ENCODE measurements at regions not wholly inside any gene's neighbourhood (a gene's known extent, or its start where the extent isn't known, plus 50 kb on each side); places are given as distances from the start of the nearest gene placed in this dataset.
A peak's percentile ranks its signal among the peaks of the same experiment; 100 is the strongest.
"Not testable (repeated sequence)": the region's sequence is repeated elsewhere in the genome, so short reads cannot be mapped to it uniquely, and the experiment has no call there.

DNA sequence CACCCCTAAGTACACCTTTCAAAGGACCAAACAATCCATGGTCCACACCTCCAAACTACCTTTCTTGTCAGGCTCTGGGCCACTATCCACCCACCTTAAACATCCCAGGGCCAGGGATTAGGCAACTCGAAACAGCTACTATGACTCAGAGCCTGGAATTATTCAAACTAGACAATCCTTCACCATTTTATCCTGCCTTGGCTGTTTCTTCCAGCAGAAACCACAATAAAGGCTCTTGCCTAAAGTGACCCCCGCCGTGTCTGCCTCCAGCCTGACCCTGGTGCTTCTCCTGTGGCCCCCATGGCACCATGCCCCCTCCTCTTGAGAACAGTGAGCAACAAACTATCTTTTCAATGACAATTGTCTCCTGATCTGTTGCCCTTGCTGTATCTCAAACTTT is 195.5 kb downstream of the EPM2A start:
- peak; percentile 26 for DNase-seq

DNA sequence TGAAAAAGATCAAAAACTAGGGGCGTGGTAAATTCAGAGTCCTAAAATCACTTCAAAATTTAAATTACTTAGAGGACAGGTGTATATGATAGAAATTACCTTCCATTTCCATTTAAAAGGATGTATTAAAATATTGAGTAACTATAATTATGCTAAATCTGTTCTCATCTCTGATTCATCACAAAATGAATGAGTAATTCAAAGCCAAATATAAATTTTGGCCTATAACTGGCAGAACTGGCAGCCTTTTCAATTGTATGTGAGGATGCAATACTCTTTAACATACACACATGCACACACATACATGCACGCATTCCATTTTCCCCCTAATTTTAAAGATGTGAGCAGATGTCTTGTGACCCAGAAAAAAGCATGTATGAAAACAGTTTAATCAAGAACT is 194.6 kb downstream of the EPM2A start:
- no peak for DNase-seq

DNA sequence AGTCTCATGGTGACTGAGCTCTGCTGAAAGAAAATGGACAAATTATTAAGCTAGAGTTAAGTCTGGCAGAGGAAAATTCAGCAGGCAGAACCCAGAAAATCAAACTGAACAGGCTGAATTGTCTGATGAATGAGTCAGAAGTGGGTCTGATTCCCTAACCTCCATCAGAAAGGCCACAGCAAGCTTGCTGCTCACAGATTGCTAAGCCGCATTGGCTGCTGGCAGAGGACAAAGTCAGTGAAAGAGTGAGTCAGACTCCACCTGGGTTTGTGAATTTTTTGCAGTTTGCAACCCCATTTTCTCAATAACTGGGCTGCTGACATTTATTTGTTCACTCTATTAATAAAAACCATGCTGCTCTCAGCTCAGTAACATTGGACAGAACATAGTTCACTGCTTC is 191.3 kb downstream of the EPM2A start:
- DNase-seq, result peak; percentile 84

DNA sequence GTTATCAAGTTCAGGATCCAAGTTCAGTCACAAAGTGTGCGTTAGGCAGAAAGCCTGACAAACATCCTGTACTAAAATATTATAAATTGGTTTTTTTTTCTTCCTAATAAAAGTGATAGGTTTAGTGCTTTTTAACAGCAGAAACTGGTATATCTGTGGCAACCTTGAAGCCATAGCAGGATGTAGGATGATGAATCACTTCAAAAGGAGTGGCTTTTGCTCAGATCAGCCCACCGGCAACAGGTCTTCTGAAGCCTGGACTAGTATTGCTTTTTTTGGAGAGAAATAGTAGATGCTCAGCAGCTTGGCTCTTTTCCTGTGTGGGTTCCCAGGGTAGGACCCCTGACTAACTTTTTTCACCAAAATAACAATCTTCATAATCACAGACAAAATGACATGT is 190.8 kb downstream of the EPM2A start:
- peak; percentile 14 for DNase-seq

DNA sequence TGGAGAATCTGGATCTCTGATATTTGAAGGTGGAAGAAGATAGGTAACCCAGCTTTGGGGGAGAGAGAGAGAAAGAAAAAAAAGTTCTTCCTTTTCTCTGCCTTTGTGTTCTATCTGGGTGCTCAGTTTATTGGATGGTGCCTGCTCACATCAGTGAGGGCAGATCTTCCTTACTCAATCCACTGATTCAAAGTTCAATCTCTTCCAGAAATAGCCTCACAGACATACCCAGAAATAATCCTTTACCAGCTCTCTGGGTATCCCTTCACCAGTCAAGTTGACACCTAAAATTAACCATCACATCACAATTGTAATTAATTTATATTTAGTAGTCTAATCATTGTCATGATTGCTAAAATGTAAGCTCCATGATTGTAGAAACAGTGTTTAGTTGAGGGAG is 189.1 kb downstream of the EPM2A start:
- DNase-seq, result no peak

DNA sequence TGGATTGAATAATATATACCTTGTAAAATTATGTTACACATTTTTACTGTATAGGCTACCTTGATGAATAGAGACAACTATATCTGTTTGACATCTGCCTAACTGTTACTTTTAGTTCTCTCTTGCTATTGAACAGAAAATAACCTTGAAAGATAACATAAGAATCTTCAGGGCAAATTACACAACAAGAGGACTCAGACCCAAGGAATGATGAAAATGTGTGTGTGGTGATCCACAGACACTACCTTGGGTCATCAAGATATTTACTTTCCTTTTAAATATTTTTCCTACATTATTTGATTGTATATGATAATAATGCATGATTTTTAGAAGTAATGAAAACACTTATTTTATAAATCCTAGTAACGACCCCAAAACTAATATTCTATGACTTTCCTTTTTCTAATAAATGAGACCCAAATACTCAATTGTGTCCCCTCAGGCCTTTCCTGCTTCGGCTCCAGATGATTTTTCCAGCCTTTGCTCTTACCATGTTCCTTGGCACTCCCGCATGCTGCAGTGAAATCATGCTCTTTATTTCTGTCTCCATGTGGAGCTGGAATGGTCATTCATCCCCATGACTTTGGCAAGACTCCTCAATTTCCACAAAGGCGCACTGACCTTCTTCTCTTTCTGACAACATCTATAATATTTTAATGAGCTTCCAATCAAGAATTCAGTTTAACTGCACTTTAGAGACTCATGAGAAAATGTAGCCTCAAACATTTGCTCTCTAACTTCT is 187.6 kb downstream of the EPM2A start:
- DNase-seq, result peak; percentile 60

DNA sequence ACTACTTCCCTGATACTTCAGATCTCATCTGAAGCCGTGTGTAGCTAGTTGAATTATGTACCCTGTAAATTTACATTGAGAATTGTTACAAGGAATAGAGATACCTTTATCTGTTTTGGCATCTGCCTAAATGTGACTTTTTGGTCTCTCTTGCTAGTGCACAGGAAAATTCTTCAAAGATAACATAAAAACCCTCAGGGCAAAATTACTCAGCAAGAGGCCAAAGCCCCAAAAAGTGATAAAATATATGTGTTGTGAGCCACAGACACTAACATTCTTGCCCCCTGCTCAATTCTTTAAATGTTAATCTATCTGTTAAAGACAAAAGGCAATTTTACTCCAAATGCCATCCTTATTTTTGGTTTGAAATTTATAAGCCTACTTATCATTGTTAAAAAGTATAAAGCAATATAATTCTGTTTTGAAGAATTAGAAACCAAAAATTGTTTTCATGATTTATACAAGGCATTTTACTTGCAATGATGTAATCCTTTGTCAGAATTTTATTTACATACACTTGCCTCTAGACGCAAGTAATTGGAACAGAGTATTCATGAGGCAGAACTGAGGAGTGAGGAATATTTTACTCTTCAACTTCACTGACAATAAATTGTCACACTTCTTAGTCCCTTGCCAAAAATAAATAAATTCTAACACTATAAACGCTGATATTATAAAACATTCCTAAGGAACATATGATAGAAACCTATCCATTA is 186.2 kb downstream of the EPM2A start:
- DNase-seq, result peak; percentile 65

DNA sequence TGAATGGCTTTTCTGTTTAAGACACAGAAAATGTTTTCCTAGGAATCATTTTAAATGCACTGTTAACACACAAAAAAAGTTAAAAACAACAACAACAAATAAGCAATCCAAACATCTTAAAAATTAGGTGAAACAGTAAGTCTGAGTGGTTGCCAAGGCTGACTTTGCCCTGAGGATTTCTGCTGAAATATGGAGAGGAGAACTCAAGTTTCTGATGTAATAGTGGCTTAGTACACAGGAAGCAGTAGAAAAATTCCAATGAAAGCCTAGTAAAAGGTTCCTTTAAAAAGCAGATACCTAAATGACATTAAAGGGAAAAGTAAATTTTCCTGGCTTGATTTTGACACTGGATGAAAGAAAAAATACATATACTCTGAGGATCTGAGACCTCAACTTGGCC is 184.2 kb downstream of the EPM2A start:
- DNase-seq, result peak; percentile 23

DNA sequence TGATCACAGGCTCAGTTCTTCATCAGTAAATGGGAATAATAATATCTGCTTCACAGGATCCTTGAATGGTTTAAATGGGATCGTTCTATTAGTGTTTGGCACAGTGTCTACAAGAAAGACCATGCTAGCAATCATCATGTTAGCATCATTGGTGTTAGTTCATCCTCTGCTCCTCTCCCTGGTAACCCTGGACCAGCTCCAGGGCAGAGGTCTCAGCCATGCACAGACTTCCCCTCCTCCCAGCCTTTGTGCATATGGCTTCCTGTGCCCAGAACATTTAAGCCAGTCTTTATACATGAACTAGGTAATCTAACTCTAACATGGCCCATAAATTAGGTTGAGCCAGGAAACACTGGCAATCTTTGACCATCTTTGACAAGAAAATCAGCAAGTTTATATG is 180.2 kb downstream of the EPM2A start:
- DNase-seq, result no peak

DNA sequence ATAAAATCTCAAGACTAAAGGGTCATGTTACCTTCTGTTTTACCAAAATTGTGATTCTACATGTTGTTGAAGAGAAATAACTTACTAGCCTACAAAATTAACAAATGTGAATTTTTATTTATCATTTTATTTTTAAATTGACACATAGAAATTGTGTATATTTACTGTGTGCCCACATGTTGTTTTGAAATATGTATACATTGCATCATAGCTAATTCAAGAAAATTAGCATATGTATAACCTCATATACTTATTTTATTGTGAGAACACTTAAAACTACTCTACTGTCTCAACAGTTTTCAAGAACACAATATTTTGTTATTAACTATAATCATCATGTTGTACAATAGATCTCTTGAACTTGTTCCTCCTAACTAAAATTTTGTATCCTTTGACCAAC is 177.8 kb downstream of the EPM2A start:
- DNase-seq, result no peak

DNA sequence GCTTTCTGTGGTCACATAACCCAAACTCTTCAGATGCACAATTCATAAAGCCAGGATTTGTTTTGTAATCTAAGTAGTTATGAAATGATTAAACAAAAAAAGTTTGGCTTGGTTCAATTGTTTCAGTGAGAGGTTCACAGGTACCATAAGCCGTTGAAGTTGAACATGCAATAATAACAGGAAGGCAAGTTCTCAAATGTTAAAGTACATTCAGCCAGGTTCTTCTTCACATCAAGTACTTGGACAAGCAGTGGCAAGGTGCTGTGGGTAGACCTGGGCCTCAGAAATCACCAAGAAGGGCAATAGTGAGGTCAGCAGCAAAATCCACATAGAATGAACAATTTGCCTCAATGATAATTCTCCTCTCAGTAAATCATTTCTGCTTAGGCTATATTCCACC is 175.5 kb downstream of the EPM2A start:
- DNase-seq, result no peak

DNA sequence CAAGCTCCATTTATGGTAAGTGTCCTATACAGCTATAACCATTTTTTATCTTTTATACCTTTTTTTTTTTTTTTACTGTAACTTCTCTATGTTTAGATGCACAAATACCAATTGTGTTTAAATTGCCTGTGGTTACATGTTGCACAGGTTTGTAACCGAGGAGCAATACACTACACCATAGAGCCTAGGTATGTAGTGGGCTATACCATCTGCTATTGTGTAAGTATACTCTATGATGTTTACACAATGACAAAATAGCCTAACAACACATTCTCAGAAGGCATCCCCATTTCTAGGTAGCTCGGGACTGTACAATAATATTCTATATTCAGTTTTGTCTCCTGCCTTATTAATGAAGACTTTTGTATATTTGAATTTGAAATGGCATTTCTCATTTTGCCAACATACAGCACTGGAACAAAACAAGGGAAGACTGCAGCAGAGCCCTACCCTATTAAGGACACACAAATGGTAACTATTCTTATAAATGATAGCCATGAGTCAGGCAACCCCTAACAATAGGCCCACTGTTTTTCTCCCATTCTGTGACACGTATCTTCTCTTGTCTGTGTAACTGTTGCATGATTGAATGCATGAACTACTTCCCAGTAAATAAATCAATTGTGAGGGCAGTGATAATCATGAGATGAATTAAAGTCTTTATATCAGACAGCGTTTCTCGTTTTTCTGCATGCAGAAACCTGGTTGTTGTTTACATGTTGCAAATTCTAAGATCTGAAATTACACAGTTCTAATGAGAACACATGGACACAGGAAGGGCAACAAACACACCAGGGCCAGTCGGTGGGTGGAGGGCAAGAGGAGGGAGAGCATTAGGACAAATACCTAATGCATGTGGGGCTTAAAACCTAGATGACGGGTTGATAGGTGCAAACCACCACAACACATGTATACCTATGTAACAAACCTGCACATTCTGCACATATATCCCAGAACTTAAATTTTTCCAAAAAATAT is 173.9 kb downstream of the EPM2A start:
- DNase-seq, result no peak

DNA sequence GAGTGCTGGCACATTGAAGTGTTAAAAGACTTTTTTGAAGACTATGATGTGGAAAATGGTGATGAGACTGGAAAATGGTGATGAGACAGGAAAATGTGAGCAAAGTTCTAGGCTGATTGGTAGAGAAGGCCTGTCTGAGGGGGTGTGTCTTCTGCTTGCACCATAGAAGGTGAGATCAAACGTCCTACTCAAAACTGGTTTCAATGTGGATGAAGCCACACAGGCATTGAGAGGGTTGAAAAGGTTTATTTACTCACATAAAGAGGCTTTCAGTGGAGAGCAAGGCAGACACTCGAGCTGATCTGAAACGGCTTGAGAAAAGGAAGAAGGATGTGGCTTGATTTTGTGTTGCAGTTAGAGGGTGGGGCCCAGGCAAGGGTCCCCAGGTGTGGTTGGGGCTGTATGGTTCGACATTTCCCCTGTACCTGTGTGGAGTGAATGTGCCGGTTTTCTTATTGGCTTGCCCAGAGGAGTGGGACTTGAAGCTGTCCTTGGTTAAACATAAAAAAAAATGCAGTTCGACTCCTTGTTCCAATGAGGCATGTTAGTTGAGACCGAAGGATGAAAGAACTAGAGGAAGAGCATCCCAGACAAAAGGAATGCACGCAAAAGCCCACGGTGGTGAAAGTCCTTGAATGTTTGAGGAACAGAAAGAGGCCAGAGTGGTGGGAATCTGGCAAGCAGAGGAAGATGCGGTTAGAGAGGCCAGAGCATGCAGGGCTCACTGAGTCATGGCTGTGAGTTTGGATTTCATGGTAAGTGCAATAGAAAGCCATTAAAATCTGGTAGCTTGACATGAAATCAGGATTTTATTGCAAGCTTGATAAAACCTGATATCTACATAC is 172.3 kb downstream of the EPM2A start:
- peak; percentile 64 for DNase-seq

DNA sequence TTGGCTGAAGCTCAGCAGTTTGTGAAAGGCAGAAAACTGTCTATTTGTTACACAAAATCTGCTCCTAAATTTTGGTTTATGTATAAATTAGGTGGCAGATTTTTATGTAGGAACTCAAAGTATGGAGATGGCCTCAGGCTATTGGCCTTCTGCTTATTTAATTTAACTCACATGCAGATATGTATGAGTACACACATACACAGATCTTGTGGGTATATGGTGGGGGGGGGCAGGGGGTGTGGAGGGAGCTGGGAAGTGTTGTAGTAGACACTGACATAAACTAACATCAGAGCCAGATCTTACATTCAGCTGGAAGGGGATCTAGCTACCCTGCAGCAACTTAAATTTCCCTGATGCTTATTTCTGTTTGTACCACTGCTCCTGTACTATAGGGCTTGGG is 170.8 kb downstream of the EPM2A start:
- no peak for DNase-seq

DNA sequence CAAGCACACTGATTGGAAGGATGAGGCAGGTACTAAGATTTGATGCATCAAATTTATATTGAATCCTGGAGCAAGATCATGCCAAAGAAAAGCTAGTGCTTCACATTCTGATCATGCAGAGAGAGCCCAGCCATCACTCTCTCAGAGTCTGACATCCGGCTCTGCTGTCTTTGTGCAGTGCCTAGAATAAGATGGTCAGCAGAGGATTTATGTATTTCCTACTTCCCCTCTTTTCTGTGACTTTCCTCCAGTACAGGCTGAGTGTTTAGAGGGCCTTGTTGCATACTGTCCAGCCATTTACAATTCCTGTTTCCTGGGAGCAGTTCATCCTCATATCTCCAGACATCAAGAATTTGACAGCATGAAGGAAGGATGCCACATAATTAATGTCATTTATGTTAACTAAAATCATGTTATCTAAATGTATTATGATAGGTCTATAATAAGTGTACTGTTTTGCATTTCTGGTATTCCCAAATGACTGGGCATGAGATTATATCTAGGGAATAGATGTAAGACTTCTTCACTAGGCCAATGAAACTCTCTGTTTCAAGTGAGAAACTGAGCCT is 167.6 kb downstream of the EPM2A start:
- no peak for DNase-seq

DNA sequence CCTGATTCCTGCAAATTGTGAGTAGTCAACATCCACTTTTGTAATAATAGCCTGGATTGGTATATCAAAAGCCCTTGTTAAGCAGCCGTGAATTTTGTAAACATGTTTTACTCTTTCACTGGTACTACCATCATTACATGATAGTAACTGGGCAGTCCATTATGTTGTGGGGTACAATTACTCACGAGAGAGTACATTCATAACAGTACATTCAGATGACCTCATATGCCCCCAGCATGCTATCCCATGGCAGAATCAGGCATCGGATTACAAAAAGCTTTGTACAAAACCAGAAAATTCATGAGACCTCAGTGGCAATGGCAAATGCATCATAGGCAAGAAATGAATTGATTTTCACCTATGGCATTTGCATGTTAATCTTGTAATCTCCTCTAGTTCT is 166.2 kb downstream of the EPM2A start:
- peak; percentile 73 for DNase-seq

DNA sequence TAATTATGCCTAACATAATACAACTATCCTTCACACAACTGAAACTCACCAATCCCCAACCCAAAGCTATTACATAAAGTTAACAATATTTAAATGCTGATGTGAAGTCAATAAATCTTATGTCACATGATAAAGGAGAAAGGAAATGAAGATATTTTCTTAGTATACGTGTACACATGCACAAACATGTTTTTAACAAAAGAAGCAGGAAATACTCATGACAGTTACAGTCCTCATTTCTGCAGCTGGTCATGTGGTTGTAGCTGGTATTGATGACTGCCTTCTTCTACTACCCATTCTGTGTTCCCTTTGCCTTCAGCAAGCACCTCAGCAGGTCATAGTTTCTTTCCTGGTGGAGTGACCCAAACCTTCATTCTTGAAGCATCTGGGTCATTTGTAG is 165.0 kb downstream of the EPM2A start:
- DNase-seq, result not testable (repeated sequence)

DNA sequence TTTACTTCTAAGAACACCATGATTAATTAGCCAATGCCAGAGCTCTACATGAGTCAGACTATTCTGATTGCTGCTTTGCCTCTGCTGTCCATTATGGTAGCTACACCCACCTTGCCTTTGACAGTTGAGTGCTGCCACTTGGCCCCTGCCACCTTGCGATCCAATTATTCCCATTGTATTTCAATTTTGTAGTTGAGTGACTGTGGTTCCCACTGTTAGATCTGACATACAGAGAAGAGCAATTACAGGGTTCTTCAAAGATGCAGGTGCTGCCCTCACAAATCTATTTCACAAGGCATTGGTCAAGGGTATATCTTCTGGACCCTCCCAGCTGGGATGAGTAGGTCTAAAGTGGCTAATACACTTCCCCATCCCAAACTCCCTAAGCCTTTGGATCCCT is 161.1 kb downstream of the EPM2A start:
- DNase-seq, result not testable (repeated sequence)

Measured in EL (cell line).